Suprapubic skin (tissue), 4 donors: ENCODE measurements at regions not wholly inside any gene's neighbourhood (a gene's known extent, or its start where the extent isn't known, plus 50 kb on each side); places are given as distances from the start of the nearest gene placed in this dataset.

Experiments used
- CTCF ChIP-seq, 2 donors: fragments of 200-600 bp in 1 of 2; fragments of 450-650 bp in 1 of 2; sonication (generic) in 1 of 2; IDR thresholded peaks; one replicate each; pipeline ENCODE4 v1.5.1; 2016 to 2019; ENCODE audit warnings: antibody characterized with exemption in 2 of 2, mild to moderate bottlenecking in 1 of 2, moderate library complexity in 1 of 2
- EP300 ChIP-seq: sonication (generic); formaldehyde crosslinking; IDR thresholded peaks from one replicate; pipeline ENCODE4 v1.6.1; 2017; ENCODE audit warnings: antibody characterized with exemption
- POLR2A ChIP-seq, 2 donors: fragments of 450-650 bp; IDR thresholded peaks; one replicate each; pipeline ENCODE4 v1.6.1; 2017; ENCODE audit warnings: antibody characterized with exemption in 2 of 2, mild to moderate bottlenecking in 2 of 2, moderate library complexity in 2 of 2
- POLR2AphosphoS5 ChIP-seq, 3 donors: sonication (generic); formaldehyde crosslinking; IDR thresholded peaks; one replicate each; pipeline ENCODE4 v1.6.1; 2017; ENCODE audit warnings: antibody characterized with exemption in 3 of 3

GRCh38 chr6:10170816-10171215, 244.1 kb downstream of the TFAP2A start:
- TF ChIP-seq CTCF (IDR thresholded peaks at IDR 0.05) (no peak), POLR2AphosphoS5 (IDR thresholded peaks at IDR 0.05) (no peak), POLR2A (IDR thresholded peaks at IDR 0.05) (no peak), EP300 (no peak)
